GM12872 (cell line): ENCODE measurements at regions not wholly inside any gene's neighbourhood (a gene's known extent, or its start where the extent isn't known, plus 50 kb on each side); places are given as distances from the start of the nearest gene placed in this dataset.

Experiments
- TF ChIP-seq, protein P1 (sequence below): IDR thresholded peaks from 3 replicates; pipeline ENCODE4 v1.5.1; 2011; ENCODE audit warnings: low read depth, mild to moderate bottlenecking, low read length, moderate library complexity; ENCODE audit not compliant: insufficient read depth

DNA sequence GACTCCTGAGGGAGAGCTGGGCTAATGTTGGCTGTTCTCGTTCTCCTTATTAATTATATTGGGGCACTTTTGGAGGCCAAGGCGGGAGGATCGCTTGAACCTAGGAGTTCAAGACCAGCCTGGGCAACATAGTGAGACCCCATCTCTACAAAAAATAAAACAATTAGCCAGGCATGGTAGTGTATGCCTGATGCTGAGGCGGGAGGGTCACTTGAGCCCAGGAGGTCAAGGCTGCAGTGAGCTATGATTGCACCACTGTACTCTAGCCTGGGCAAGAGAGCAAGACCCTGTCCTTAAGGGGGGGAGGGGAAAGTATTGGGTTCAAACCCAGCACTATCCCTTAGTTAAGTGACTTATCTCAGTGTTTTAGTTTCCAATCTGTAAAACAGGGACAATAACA lies 70.0 kb upstream of the NBPF3 start:
- TF ChIP-seq, protein P1, sequence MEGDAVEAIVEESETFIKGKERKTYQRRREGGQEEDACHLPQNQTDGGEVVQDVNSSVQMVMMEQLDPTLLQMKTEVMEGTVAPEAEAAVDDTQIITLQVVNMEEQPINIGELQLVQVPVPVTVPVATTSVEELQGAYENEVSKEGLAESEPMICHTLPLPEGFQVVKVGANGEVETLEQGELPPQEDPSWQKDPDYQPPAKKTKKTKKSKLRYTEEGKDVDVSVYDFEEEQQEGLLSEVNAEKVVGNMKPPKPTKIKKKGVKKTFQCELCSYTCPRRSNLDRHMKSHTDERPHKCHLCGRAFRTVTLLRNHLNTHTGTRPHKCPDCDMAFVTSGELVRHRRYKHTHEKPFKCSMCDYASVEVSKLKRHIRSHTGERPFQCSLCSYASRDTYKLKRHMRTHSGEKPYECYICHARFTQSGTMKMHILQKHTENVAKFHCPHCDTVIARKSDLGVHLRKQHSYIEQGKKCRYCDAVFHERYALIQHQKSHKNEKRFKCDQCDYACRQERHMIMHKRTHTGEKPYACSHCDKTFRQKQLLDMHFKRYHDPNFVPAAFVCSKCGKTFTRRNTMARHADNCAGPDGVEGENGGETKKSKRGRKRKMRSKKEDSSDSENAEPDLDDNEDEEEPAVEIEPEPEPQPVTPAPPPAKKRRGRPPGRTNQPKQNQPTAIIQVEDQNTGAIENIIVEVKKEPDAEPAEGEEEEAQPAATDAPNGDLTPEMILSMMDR = no peak

DNA sequence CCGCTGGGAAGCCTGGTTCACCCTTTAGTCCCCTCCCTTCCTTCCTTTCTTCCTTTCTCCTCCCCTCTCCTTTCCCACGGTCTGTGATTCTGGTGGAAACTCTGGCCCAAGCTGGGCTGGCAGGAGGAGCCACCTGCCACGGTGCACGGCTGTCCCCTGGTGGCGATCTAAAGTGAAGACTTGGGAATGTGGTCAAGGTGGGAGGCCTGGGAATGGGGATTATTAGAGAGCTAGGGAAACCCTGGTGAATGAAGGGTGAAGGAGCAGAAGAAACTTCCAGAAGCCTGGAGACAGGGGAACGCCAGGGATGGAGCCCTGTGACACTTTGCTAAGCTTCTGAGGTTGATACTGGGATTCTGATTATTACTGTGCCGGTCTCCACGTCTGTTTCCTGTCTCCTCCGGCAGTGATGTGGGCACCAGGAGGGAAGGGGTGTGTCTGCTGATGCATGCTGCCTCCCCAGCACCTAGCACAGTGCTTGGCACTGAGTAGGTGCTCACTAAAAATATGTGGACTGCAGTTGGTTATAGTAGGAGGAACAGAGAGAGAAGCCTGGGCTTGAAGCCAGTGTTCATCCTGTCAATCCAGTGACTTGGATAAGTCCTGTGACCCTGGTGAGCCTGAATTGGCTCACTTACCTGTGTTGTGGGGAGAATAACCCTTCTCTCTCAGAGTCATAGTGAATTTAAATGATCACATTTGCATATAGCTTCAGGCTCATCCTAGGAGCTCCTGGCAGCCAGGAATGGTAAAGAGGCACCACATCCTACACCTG lies 71.2 kb upstream of the NBPF3 start:
- TF ChIP-seq, protein P1 = peak; percentile 98

DNA sequence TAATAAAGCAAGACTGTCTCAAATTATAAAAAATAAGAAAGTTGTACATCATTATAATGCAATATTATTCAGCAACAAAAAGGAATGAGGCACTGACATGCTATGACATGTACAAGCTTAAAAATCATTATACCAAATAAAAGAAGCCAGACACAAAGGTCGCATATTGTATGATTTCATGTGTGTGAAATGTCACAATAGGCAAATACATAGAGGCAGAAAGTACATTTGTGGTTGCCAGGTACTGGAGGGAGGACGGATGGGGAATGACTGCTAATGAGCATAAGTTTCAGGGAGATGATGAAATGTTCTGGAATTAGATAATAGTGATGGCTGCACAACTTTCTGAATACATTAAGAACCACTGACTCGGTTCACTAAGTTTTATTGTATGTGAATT lies 73.6 kb upstream of the NBPF3 start:
- TF ChIP-seq, protein P1 = no peak

DNA sequence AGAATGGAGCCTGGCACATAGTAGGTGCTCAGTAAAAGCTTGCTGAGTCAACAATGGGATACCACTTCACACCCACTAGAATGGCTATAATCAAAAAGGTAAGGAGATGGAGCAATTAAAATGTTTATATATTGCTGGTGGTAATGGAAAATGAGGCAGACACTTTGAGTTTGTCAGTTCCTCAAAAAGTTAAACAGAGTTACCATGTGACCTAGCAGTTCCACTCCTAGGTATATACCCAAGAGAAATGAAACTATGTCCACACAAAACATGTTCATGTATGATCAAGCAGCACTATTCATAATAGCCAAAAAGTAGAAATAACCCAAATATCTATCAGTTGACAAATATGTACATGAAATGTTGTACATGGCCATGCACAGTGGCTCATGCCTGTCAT lies 74.8 kb upstream of the ECE1 start:
- TF ChIP-seq, protein P1 = no peak

DNA sequence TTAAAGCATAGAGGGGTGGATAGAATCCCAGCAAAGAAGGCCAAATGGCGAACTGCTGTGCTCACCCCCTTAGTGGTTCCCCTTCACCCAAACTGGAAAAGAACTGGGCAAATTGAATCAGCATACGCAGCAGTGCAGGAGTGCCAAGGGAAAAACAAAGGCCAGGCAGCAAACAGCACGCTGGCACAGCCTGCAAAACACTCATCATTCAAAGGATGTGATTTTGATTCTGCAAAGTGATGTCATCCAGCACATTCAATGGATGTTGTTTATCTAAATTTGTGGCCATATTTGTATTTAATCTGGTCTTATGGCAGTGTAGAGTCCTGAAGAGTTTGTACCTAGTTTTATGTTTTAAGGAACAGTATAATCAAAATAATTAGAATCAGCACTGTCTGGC lies 71.8 kb upstream of the ECE1 start:
- TF ChIP-seq, protein P1 = no peak

DNA sequence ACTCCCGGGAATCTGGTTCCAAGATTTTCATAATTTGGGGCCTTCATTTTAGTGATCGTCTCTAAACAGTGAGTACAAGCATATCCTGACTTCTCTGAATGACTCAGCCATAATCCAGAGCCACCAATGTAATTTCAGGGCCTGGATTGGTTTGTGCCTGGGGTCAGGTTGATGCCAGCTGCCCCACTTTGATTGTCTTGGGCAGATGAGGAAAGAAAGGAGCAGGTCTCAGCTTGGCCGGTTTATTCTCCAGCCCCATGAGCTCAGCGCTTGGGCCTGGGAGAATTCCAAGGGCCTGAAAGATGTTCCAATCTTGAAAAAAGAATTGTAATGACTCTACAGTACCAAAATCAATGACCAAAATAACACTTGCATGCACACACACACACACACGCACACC lies 71.2 kb upstream of the ECE1 start:
- TF ChIP-seq, protein P1 = no peak

DNA sequence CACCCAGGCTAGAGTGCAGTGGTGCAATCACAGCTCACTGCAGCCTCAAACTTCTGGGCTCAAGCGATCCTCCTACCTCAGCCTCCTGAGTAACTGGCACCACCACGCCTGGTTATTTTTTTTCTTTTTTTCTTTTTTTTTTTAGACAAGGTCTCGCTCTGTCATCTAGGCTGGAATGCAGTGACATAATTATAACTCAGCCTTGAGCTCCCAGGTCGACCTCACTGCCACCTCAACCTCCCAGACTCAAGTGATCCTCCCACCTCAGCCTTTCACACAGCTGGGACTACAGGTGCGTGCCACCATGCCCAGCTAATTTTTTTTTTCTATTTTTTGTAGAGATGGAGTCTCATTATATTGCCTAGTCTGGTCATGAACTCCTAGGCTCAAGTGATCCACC lies 66.9 kb upstream of the ECE1 start:
- TF ChIP-seq, protein P1 = no peak
